Upper lobe of left lung (tissue), 6 donors: ENCODE measurements at regions not wholly inside any gene's neighbourhood (a gene's known extent, or its start where the extent isn't known, plus 50 kb on each side); places are given as distances from the start of the nearest gene placed in this dataset.

Experiments used
- ATAC-seq, 2 donors: fragments of 200-7000 bp; cut with Tn5 transposase; one replicate each; pipeline ENCODE4 v1.9.1; 2022; ENCODE audit warnings: mild to moderate bottlenecking in 2 of 2, moderate library complexity in 2 of 2; ENCODE audit not compliant: low FRiP score in 2 of 2
- DNase-seq, 2 donors: peaks; one replicate each; pipeline ENCODE4 v3.0.0-alpha.2; 2019 to 2020
- H3K27ac ChIP-seq, 4 donors: fragments of 200-600 bp; sonication (generic); one replicate each; pipeline ENCODE4 v1.5.1; 2016 to 2019
- H3K27me3 ChIP-seq, 4 donors: fragments of 200-600 bp; sonication (generic); one replicate each; pipeline ENCODE4 v1.5.1; 2017 to 2019
- H3K36me3 ChIP-seq, 4 donors: fragments of 200-600 bp; sonication (generic); one replicate each; pipeline ENCODE4 v1.5.1; 2016 to 2019
- H3K4me1 ChIP-seq, 4 donors: fragments of 200-600 bp; sonication (generic); one replicate each; pipeline ENCODE4 v1.5.1; 2018 to 2019
- H3K4me3 ChIP-seq, 4 donors: fragments of 200-600 bp; sonication (generic); one replicate each; pipeline ENCODE4 v1.5.1; 2017 to 2019; ENCODE audit warnings: mild to moderate bottlenecking in 2 of 4, moderate library complexity in 1 of 4
- H3K9me3 ChIP-seq, 4 donors: fragments of 200-600 bp; sonication (generic); one replicate each; pipeline ENCODE4 v1.5.1; 2018 to 2019
- CTCF ChIP-seq, 6 experiments: fragments of 450-650 bp in 4 of 6; fragments of 200-600 bp in 2 of 6; sonication (generic) in 2 of 6; IDR thresholded peaks; one replicate each; pipeline ENCODE4 v1.5.1; 2016 to 2019; ENCODE audit warnings: antibody characterized with exemption in 6 of 6
- EP300 ChIP-seq, 4 donors: sonication (generic); formaldehyde crosslinking; IDR thresholded peaks; one replicate each; pipeline ENCODE4 v1.5.1; 2017; ENCODE audit warnings: antibody characterized with exemption in 4 of 4, control low read depth in 2 of 4
- POLR2A ChIP-seq, 4 donors: fragments of 450-650 bp; IDR thresholded peaks; one replicate each; pipeline ENCODE4 v1.5.1; 2016 to 2017; ENCODE audit warnings: antibody characterized with exemption in 4 of 4, mild to moderate bottlenecking in 2 of 4
- POLR2AphosphoS5 ChIP-seq, 2 donors: sonication (generic); formaldehyde crosslinking; IDR thresholded peaks; one replicate each; pipeline ENCODE4 v1.5.1; 2017; ENCODE audit warnings: antibody characterized with exemption in 2 of 2
- WGBS, 2 donors: methylation state at CpG; one replicate each; pipeline ENCODE4 v1.1.5; 2017 to 2018; 5-methylcytosine and 5-hydroxymethylcytosine counted together
- donor health status: DM: no; HTN: no; CAD: no; lungs with moderate emphysema.
- donor health status: DM: no; HTN: yes; CAD: no; lungs with severe emphysema.

GRCh38 chrX:110853610-110854009, 58.0 kb upstream of the CHRDL1 start:
- Histone ChIP-seq H3K27me3 (no peaks in the 10 kb centered on the region), H3K36me3 (no peaks in the 10 kb centered on the region), H3K4me1 (no peaks in the 10 kb centered on the region), H3K9me3 (no peaks in the 10 kb centered on the region), H3K4me3 (no peak overlapping the region), H3K27ac (no peak overlapping the region)
- TF ChIP-seq CTCF (IDR thresholded peaks at IDR 0.05) = peak in 2 of 6 experiments; percentile 6 to 10
- no peak for TF ChIP-seq EP300 (IDR thresholded peaks at IDR 0.05)
- TF ChIP-seq POLR2AphosphoS5 (IDR thresholded peaks at IDR 0.05) = no peak
- TF ChIP-seq POLR2A (IDR thresholded peaks at IDR 0.05) = no peak
- 33 to 65% methylated on average over 1 to 7 of the region's 7 CpGs for WGBS, 2 donors
- ATAC-seq = no peak
- no peak for DNase-seq

GRCh38 chrX:110852180-110852579, 56.6 kb upstream of the CHRDL1 start:
- H3K9me3 ChIP-seq = no peaks in the 10 kb centered on the region
- H3K4me3 ChIP-seq = no peak overlapping the region
- DNase-seq (no peak), ATAC-seq (peak in 1 of 2 donors; percentile 58)
- WGBS, 2 donors = 50 to 58% methylated on average over 4 of the region's 4 CpGs
- peak in 3 of 6 experiments; percentile 21 to 34 (median 22) for TF ChIP-seq CTCF (IDR thresholded peaks at IDR 0.05)
- no peak for TF ChIP-seq POLR2AphosphoS5 (IDR thresholded peaks at IDR 0.05)
- no peaks in the 10 kb centered on the region for H3K27me3 ChIP-seq
- no peaks in the 10 kb centered on the region for H3K4me1 ChIP-seq
- H3K36me3 ChIP-seq = no peaks in the 10 kb centered on the region
- no peak overlapping the region for H3K27ac ChIP-seq

GRCh38 chrX:110851780-110852179, 56.2 kb upstream of the CHRDL1 start:
- H3K27ac ChIP-seq = no peak overlapping the region
- TF ChIP-seq POLR2A (IDR thresholded peaks at IDR 0.05) (no peak), CTCF (IDR thresholded peaks at IDR 0.05) (no peak), EP300 (IDR thresholded peaks at IDR 0.05) (no peak), POLR2AphosphoS5 (IDR thresholded peaks at IDR 0.05) (no peak)
- no peaks in the 10 kb centered on the region for H3K4me1 ChIP-seq
- no peak overlapping the region for H3K4me3 ChIP-seq
- no peaks in the 10 kb centered on the region for H3K27me3 ChIP-seq
- no peaks in the 10 kb centered on the region for H3K9me3 ChIP-seq
- DNase-seq (no peak), ATAC-seq (peak in 1 of 2 donors; percentile 58)
- 71% methylated on average over 4 of the region's 4 CpGs; no CpG with 5 or more reads in 1 of the 2 donors for WGBS, 2 donors
- no peaks in the 10 kb centered on the region for H3K36me3 ChIP-seq

GRCh38 chrX:110847334-110847733, 51.7 kb upstream of the CHRDL1 start:
- no peaks in the 10 kb centered on the region for H3K27me3 ChIP-seq
- no peaks in the 10 kb centered on the region for H3K9me3 ChIP-seq
- 1 to 10% methylated on average over 5 of the region's 5 CpGs for WGBS, 2 donors
- no peaks in the 10 kb centered on the region for H3K36me3 ChIP-seq
- no peaks in the 10 kb centered on the region for H3K4me1 ChIP-seq
- DNase-seq (no peak), ATAC-seq (peak in 1 of 2 donors; percentile 68)
- no peak for TF ChIP-seq POLR2AphosphoS5 (IDR thresholded peaks at IDR 0.05)
- TF ChIP-seq CTCF (IDR thresholded peaks at IDR 0.05) = peak; percentile 40 to 69 (median 62)
- TF ChIP-seq EP300 (IDR thresholded peaks at IDR 0.05) = no peak
- no peak for TF ChIP-seq POLR2A (IDR thresholded peaks at IDR 0.05)
- H3K27ac ChIP-seq = no peak overlapping the region
- H3K4me3 ChIP-seq = no peak overlapping the region

- ATAC-seq (no peak), DNase-seq (no peak)
- no peaks in the 10 kb centered on the region for H3K9me3 ChIP-seq
- no peak overlapping the region for H3K27ac ChIP-seq
- no peaks in the 10 kb centered on the region for H3K4me1 ChIP-seq
- H3K27me3 ChIP-seq = no peaks in the 10 kb centered on the region
- WGBS, 2 donors = 78 to 81% methylated on average over 1 of the region's 1 CpG
- TF ChIP-seq EP300 (IDR thresholded peaks at IDR 0.05) = no peak
- no peak for TF ChIP-seq POLR2A (IDR thresholded peaks at IDR 0.05)
- TF ChIP-seq POLR2AphosphoS5 (IDR thresholded peaks at IDR 0.05) = no peak
- TF ChIP-seq CTCF (IDR thresholded peaks at IDR 0.05) = no peak
- no peak overlapping the region for H3K4me3 ChIP-seq
- H3K36me3 ChIP-seq = no peaks in the 10 kb centered on the region
Measured at GRCh38 chrX:110846071-110846470, 50.5 kb upstream of the CHRDL1 start.
